ENCODE measurements at regions not wholly inside any gene's neighbourhood (a gene's known extent, or its start where the extent isn't known, plus 50 kb on each side); places are given as distances from the start of the nearest gene placed in this dataset.
A peak's percentile ranks its signal among the peaks of the same experiment; 100 is the strongest.

DNA sequence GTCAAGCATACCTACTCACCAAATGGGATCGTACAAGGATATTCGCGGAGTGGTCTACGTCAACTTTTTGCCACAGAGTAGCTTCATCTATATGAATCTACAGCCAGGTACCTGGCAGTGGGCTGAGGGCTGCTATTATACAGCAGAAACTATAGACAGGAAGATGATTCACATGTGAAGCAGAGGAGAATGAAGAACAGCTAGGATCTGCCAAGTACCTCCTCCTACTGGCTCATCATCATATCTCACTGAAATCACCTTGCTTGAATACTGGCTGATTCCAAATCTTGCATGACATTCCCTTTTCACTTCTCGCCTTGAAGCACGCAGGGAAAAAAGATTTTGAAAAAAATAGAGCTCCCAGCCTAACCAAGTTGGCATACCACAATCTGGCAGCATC is 488.7 kb upstream of the NRSN1 start:
- H3K4me1 ChIP-seq = no peaks in the 10 kb centered on the region
- no peak overlapping the region for H3K27ac ChIP-seq
- no peak for DNase-seq
- no peaks in the 10 kb centered on the region for H3K27me3 ChIP-seq
- WGBS, 2 donors = 85 to 87% methylated on average over 6 of the region's 6 CpGs
- ATAC-seq = no peak
- no peak for TF ChIP-seq POLR2A (IDR thresholded peaks at IDR 0.05)
- TF ChIP-seq, protein P1, sequence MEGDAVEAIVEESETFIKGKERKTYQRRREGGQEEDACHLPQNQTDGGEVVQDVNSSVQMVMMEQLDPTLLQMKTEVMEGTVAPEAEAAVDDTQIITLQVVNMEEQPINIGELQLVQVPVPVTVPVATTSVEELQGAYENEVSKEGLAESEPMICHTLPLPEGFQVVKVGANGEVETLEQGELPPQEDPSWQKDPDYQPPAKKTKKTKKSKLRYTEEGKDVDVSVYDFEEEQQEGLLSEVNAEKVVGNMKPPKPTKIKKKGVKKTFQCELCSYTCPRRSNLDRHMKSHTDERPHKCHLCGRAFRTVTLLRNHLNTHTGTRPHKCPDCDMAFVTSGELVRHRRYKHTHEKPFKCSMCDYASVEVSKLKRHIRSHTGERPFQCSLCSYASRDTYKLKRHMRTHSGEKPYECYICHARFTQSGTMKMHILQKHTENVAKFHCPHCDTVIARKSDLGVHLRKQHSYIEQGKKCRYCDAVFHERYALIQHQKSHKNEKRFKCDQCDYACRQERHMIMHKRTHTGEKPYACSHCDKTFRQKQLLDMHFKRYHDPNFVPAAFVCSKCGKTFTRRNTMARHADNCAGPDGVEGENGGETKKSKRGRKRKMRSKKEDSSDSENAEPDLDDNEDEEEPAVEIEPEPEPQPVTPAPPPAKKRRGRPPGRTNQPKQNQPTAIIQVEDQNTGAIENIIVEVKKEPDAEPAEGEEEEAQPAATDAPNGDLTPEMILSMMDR (IDR thresholded peaks at IDR 0.05) = no peak
- no peaks in the 10 kb centered on the region for H3K9me3 ChIP-seq
- intact Hi-C loops (cut with DNase I) = no loop called here
- no peak overlapping the region for H3K4me3 ChIP-seq
- H3K36me3 ChIP-seq (replicated peaks in 1 of 2; ENCODE audit: insufficient read depth in 1 of 2, low read depth in 2 of 2) = no peaks in the 10 kb centered on the region

DNA sequence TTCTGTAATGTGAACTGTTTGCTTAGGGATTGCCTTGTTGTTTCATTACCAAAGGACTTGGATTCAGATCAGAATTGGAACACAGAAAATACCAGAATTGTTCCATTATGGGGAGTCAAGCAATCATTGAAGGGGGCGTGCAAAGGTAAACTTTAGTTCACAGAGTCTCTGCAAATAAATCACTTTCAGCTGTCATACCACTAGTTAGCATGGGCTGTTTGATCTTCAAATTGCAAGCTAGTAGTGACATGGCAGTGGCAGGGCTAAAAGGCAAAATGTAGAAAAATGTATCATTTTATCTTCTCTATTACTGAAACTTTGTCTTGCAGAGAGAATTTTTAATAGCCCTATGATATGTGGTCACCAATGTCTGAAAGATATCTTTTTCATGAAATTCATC is 483.2 kb upstream of the NRSN1 start:
- Histone ChIP-seq H3K9me3 (no peaks in the 10 kb centered on the region), H3K4me3 (no peak overlapping the region), H3K4me1 (no peaks in the 10 kb centered on the region), H3K36me3 (replicated peaks in 1 of 2; ENCODE audit: insufficient read depth in 1 of 2, low read depth in 2 of 2) (no peaks in the 10 kb centered on the region), H3K27me3 (no peaks in the 10 kb centered on the region), H3K27ac (no peak overlapping the region)
- TF ChIP-seq, protein P1 (IDR thresholded peaks at IDR 0.05) = no peak
- no peak for TF ChIP-seq POLR2A (IDR thresholded peaks at IDR 0.05)
- WGBS, 2 donors = 18 to 29% methylated on average over 1 of the region's 1 CpG
- ATAC-seq = no peak
- intact Hi-C loops (cut with DNase I) = no loop called here
- DNase-seq = no peak

DNA sequence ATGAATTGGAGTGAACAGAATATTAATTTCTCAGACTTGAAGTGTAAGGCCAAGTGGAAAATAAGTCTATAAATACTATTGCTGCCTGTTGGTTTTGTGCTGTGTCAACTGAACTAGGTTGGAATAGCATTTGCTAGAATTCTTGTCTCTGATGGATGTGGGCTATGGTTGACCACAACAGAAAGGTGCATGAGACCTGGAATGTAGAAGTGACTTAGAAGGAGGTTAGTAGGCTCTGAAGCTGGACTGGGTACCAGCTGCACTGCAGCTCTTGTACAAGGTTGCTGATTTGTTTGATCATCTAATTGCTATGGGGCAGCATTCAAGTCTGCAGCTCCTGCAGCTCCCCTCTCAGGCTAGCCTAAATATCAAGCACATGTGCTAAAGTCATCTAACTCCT is 479.0 kb upstream of the NRSN1 start:
- H3K4me1 ChIP-seq = no peaks in the 10 kb centered on the region
- no peaks in the 10 kb centered on the region for H3K27me3 ChIP-seq
- H3K36me3 ChIP-seq (replicated peaks in 1 of 2; ENCODE audit: insufficient read depth in 1 of 2, low read depth in 2 of 2) = no peaks in the 10 kb centered on the region
- no peaks in the 10 kb centered on the region for H3K9me3 ChIP-seq
- H3K27ac ChIP-seq = no peak overlapping the region
- TF ChIP-seq, protein P1 (IDR thresholded peaks at IDR 0.05) = no peak
- no peak for TF ChIP-seq POLR2A (IDR thresholded peaks at IDR 0.05)
- intact Hi-C loops (cut with DNase I) = no loop called here
- no peak overlapping the region for H3K4me3 ChIP-seq
- DNase-seq (no peak), ATAC-seq (no peak)

DNA sequence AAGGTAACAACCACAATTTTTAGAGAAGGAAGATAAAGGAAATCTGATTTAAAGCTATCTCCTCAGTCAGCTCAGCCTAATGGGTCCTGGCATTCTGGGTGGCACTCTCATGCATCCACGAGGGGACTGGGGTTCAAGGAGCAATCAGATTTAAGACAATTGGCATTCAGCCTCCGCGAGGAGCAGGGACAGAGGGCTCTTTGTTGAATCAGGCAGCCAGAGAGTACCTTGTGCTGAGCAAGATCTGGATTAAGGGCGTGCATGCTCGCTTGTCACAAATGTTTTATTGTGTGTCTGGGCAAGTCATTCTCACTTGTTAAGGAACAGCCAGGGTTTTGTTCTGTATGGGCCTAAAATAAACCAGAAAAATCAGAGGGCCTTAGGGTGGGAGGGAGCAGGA is 475.3 kb upstream of the NRSN1 start:
- ATAC-seq = no peak
- WGBS, 2 donors = 31 to 33% methylated on average over 4 to 5 of the region's 5 CpGs
- TF ChIP-seq, protein P1 (IDR thresholded peaks at IDR 0.05) = no peak
- TF ChIP-seq POLR2A (IDR thresholded peaks at IDR 0.05) = no peak
- intact Hi-C loops (cut with DNase I) = no loop called here
- DNase-seq = peak in 1 of 4 donors; percentile 7
- no peaks in the 10 kb centered on the region for H3K27me3 ChIP-seq
- no peak overlapping the region for H3K27ac ChIP-seq
- H3K36me3 ChIP-seq (replicated peaks in 1 of 2; ENCODE audit: insufficient read depth in 1 of 2, low read depth in 2 of 2) = no peaks in the 10 kb centered on the region
- no peak overlapping the region for H3K4me3 ChIP-seq
- no peaks in the 10 kb centered on the region for H3K9me3 ChIP-seq
- no peaks in the 10 kb centered on the region for H3K4me1 ChIP-seq

DNA sequence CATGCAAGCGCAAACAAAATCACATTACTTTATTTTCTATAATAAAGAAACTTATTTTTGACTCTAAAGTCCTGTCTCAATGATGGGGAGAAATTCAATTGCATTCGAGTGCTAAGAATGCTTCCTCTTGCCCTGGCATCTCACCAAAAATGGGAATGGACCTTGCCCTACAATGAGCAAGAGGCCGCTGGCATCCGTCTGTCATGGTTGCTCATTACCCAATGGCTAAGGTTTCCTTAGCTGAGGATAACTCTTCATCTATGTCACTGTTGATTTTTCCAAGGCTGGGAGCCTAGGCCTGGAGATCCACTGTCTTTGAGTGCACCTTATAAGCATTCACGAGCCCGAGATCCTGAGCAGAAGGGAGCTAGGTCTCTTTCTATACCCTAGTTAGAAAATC is 471.3 kb upstream of the NRSN1 start:
- 58 to 61% methylated on average over 6 of the region's 6 CpGs for WGBS, 2 donors
- TF ChIP-seq, protein P1 (IDR thresholded peaks at IDR 0.05) = no peak
- no peak for TF ChIP-seq POLR2A (IDR thresholded peaks at IDR 0.05)
- Histone ChIP-seq H3K36me3 (replicated peaks in 1 of 2; ENCODE audit: insufficient read depth in 1 of 2, low read depth in 2 of 2) (no peaks in the 10 kb centered on the region), H3K27ac (no peak overlapping the region), H3K4me1 (no peaks in the 10 kb centered on the region), H3K9me3 (no peaks in the 10 kb centered on the region), H3K27me3 (no peaks in the 10 kb centered on the region), H3K4me3 (no peak overlapping the region)
- ATAC-seq (no peak), DNase-seq (peak in 1 of 4 donors; percentile 14)
- intact Hi-C loops (cut with DNase I) = no loop called here
